Loucy (cell line): ENCODE measurements at regions not wholly inside any gene's neighbourhood (a gene's known extent, or its start where the extent isn't known, plus 50 kb on each side); places are given as distances from the start of the nearest gene placed in this dataset.

Experiments
- H2AFZ ChIP-seq: fragments of 200-600 bp; sonication (generic); 2 replicates; pipeline ENCODE4 v1.6.0; 2016; ENCODE audit warnings: antibody characterized with exemption, mild to moderate bottlenecking, low read length, moderate library complexity
- H3F3A ChIP-seq: fragments of 200-600 bp; 2 replicates; pipeline ENCODE4 v1.6.0; 2016; ENCODE audit warnings: antibody characterized with exemption, low read depth, mild to moderate bottlenecking
- H3K27me3 ChIP-seq: fragments of 200-600 bp; sonication (generic); 2 replicates; pipeline ENCODE4 v1.6.1; 2014; ENCODE audit warnings: low read length, mild to moderate bottlenecking; ENCODE audit not compliant: insufficient read depth, poor library complexity, severe bottlenecking
- H3K36me3 ChIP-seq: fragments of 200-600 bp; sonication (generic); 2 replicates; pipeline ENCODE4 v1.6.1; 2016; ENCODE audit warnings: low read length; ENCODE audit not compliant: insufficient read depth
- H3K4me1 ChIP-seq: fragments of 200-600 bp; sonication (generic); 2 replicates; pipeline ENCODE4 v1.5.1; 2014; ENCODE audit warnings: low read length, mild to moderate bottlenecking; ENCODE audit not compliant: insufficient read depth, poor library complexity, severe bottlenecking
- H3K4me2 ChIP-seq: fragments of 200-600 bp; sonication (generic); 2 replicates; pipeline ENCODE4 v1.6.0; 2014; ENCODE audit warnings: antibody characterized with exemption, low read length, low read depth, mild to moderate bottlenecking; ENCODE audit not compliant: poor library complexity, severe bottlenecking
- H3K4me3 ChIP-seq: fragments of 200-600 bp; sonication (generic); 2 replicates; pipeline ENCODE4 v1.5.1; 2014; ENCODE audit warnings: low read length, mild to moderate bottlenecking, mixed read lengths; ENCODE audit not compliant: poor library complexity, severe bottlenecking
- H3K79me2 ChIP-seq: fragments of 200-600 bp; sonication (generic); 2 replicates; pipeline ENCODE4 v1.6.1; 2014; ENCODE audit warnings: low read length; ENCODE audit not compliant: insufficient read depth
- H3K9ac ChIP-seq: fragments of 200-600 bp; sonication (generic); 2 replicates; pipeline ENCODE4 v1.6.0; 2014; ENCODE audit warnings: mild to moderate bottlenecking, low read depth, low read length, moderate library complexity; ENCODE audit not compliant: poor library complexity, severe bottlenecking
- H3K9me2 ChIP-seq: fragments of 200-600 bp; sonication (generic); replicated peaks from 2 replicates; pipeline ENCODE4 v1.6.1; 2016; ENCODE audit warnings: low read depth, low read length, mixed read lengths
- H3K9me3 ChIP-seq: fragments of 200-600 bp; sonication (generic); 2 replicates; pipeline ENCODE4 v1.6.1; 2014; ENCODE audit warnings: mild to moderate bottlenecking, antibody characterized with exemption, low read length, low read depth; ENCODE audit not compliant: insufficient read depth
- H4K20me1 ChIP-seq: fragments of 200-600 bp; sonication (generic); 2 replicates; pipeline ENCODE4 v1.6.0; 2014; ENCODE audit warnings: antibody characterized with exemption, low read length, mild to moderate bottlenecking; ENCODE audit not compliant: insufficient read depth, poor library complexity, severe bottlenecking
- CTCF ChIP-seq: fragments of 200-600 bp; sonication (generic); conservative IDR thresholded peaks from 2 replicates; pipeline ENCODE4 v1.5.1; 2014; ENCODE audit warnings: mild to moderate bottlenecking, antibody characterized with exemption, low read length
- EZH2phosphoT487 ChIP-seq: fragments of 200-600 bp; IDR thresholded peaks from 2 replicates; pipeline ENCODE4 v1.6.1; 2018; ENCODE audit warnings: antibody characterized with exemption, mild to moderate bottlenecking, moderate library complexity, borderline replicate concordance

- Histone ChIP-seq H3K4me2 (no peak overlapping the region), H3F3A (no peaks in the 10 kb centered on the region), H3K4me3 (no peak overlapping the region), H3K36me3 (no peaks in the 10 kb centered on the region), H3K9me3 (no peaks in the 10 kb centered on the region), H3K4me1 (no peaks in the 10 kb centered on the region), H3K9ac (no peak overlapping the region), H4K20me1 (no peaks in the 10 kb centered on the region), H3K9me2 (no peaks in the 10 kb centered on the region), H3K27me3 (peaks cover 5% of the 10 kb centered on the region), H2AFZ (no peak overlapping the region), H3K79me2 (no peaks in the 10 kb centered on the region)
- TF ChIP-seq EZH2phosphoT487 (no peak), CTCF (no peak)
Observed at GRCh38 chr14:23789696-23790095, 153.5 kb downstream of the DHRS2 start.

- no peaks in the 10 kb centered on the region for H4K20me1 ChIP-seq
- H3K9me3 ChIP-seq, result no peaks in the 10 kb centered on the region
- no peaks in the 10 kb centered on the region for H3K79me2 ChIP-seq
- no peak overlapping the region for H3K9ac ChIP-seq
- no peaks in the 10 kb centered on the region for H3F3A ChIP-seq
- H3K4me1 ChIP-seq, result no peaks in the 10 kb centered on the region
- no peak overlapping the region for H3K4me3 ChIP-seq
- TF ChIP-seq EZH2phosphoT487 (no peak), CTCF (no peak)
- no peaks in the 10 kb centered on the region for H3K9me2 ChIP-seq
- no peak overlapping the region for H3K4me2 ChIP-seq
- H3K27me3 ChIP-seq, result peaks cover 5% of the 10 kb centered on the region
- H2AFZ ChIP-seq, result no peak overlapping the region
- H3K36me3 ChIP-seq, result no peaks in the 10 kb centered on the region
Observed at GRCh38 chr14:23793532-23793931, 157.4 kb downstream of the DHRS2 start.

- Histone ChIP-seq H2AFZ (no peak overlapping the region), H3K27me3 (no peaks in the 10 kb centered on the region), H4K20me1 (no peaks in the 10 kb centered on the region), H3F3A (no peaks in the 10 kb centered on the region), H3K9ac (no peak overlapping the region), H3K4me3 (no peak overlapping the region), H3K9me3 (peaks cover 7% of the 10 kb centered on the region), H3K36me3 (no peaks in the 10 kb centered on the region), H3K79me2 (no peaks in the 10 kb centered on the region), H3K4me1 (no peaks in the 10 kb centered on the region), H3K4me2 (no peak overlapping the region), H3K9me2 (no peaks in the 10 kb centered on the region)
- no peak for TF ChIP-seq CTCF
- no peak for TF ChIP-seq EZH2phosphoT487
Observed at GRCh38 chr14:23800811-23801210, 152.8 kb upstream of the DHRS4 start.
